Upper lobe of right lung (tissue), 1 donor: ENCODE measurements at regions not wholly inside any gene's neighbourhood (a gene's known extent, or its start where the extent isn't known, plus 50 kb on each side); places are given as distances from the start of the nearest gene placed in this dataset.

ENCODE experiments used
- ATAC-seq: fragments of 200-7000 bp; cut with Tn5 transposase; one replicate; pipeline ENCODE4 v1.9.1; 2020; ENCODE audit warnings: mild to moderate bottlenecking, moderate library complexity
- DNase-seq: peaks from one replicate; pipeline ENCODE4 v3.0.0-alpha.2; 2020
- H3K27ac ChIP-seq: fragments of 200-600 bp; one replicate; pipeline ENCODE4 v1.8.0; 2022
- H3K27me3 ChIP-seq: fragments of 200-600 bp; one replicate; pipeline ENCODE4 v1.8.0; 2022; ENCODE audit warnings: mild to moderate bottlenecking
- H3K36me3 ChIP-seq: fragments of 200-600 bp; one replicate; pipeline ENCODE4 v1.8.0; 2022
- H3K4me1 ChIP-seq: fragments of 200-600 bp; one replicate; pipeline ENCODE4 v1.8.0; 2022
- H3K4me3 ChIP-seq: fragments of 200-600 bp; one replicate; pipeline ENCODE4 v1.8.0; 2022; ENCODE audit warnings: mild to moderate bottlenecking
- H3K9me3 ChIP-seq: fragments of 200-600 bp; one replicate; pipeline ENCODE4 v1.8.0; 2022
- intact Hi-C: fragments of 100-400 bp; cut with DNase I; formaldehyde crosslinking; loops from one replicate; pipeline ENCODE4 v1.11.0; 2022
- TF ChIP-seq, protein P1 (sequence below): fragments of 200-600 bp; IDR thresholded peaks from one replicate; pipeline ENCODE4 v1.8.0; 2022; ENCODE audit warnings: antibody characterized with exemption
- donor health status: DM: no; HTN: yes; CAD: no; lungs with severe emphysema.

DNA sequence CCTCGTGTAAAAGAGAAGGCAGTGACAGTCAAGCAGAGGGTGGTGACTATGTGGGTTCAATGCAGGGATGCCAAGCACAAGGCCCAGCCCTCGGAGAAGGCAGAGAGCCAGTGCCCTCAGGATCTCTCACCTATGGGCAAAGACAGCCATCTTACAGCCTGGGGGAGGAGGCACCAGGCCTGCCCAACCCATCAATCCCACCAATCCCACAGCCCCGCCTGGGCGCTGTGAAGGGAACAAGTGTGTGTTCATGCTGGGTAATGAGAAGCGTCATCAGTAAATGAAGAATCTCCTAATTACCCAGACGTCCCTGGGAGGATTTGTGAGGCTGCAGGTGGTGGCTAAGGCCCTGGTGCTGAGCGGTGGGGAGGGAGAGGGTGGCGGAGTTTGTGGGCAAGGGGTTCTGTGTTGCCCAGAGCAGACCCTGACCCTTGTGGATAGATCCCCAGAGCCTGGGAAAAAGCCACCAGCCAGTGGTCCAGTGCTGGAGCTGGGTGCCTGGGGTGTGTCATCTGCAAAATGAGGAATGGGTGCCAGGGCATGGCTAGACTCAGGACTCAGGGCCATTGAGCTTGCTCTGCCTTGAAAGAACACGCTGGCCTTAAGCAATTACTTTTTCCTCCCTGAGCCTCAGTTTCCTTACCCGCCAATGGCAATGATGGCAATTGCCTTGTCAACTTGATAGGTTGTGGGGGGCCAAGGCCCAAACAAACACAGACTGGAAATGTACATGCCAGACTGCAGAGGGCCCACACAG lies 128.1 kb upstream of the UNC5B start:
- no peaks in the 10 kb centered on the region for H3K27me3 ChIP-seq
- no peak overlapping the region for H3K4me3 ChIP-seq
- H3K36me3 ChIP-seq, result no peaks in the 10 kb centered on the region
- DNase-seq (peak; percentile 47), ATAC-seq (no peak)
- no peaks in the 10 kb centered on the region for H3K4me1 ChIP-seq
- no peak overlapping the region for H3K27ac ChIP-seq
- intact Hi-C loops, result no loop called here
- H3K9me3 ChIP-seq, result no peaks in the 10 kb centered on the region
- TF ChIP-seq, protein P1, sequence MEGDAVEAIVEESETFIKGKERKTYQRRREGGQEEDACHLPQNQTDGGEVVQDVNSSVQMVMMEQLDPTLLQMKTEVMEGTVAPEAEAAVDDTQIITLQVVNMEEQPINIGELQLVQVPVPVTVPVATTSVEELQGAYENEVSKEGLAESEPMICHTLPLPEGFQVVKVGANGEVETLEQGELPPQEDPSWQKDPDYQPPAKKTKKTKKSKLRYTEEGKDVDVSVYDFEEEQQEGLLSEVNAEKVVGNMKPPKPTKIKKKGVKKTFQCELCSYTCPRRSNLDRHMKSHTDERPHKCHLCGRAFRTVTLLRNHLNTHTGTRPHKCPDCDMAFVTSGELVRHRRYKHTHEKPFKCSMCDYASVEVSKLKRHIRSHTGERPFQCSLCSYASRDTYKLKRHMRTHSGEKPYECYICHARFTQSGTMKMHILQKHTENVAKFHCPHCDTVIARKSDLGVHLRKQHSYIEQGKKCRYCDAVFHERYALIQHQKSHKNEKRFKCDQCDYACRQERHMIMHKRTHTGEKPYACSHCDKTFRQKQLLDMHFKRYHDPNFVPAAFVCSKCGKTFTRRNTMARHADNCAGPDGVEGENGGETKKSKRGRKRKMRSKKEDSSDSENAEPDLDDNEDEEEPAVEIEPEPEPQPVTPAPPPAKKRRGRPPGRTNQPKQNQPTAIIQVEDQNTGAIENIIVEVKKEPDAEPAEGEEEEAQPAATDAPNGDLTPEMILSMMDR, result no peak

DNA sequence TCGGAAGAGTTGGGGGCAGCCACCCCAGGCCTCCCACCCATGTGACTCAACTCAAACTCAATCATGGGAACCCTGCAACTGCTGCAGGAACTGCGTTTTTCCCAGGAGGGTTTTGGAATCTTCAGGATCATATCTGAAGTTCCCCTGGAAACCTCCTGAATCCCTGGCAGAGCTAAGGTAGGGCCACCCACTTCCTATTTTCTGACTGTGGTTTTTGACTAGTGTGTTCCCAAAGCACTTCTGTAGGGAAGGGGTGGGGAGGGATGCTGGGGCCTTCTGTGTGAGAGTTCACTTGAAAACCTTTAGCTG lies 127.6 kb upstream of the UNC5B start:
- no peaks in the 10 kb centered on the region for H3K9me3 ChIP-seq
- intact Hi-C loops, result no loop called here
- DNase-seq, result peak; percentile 10
- H3K27ac ChIP-seq, result no peak overlapping the region
- no peaks in the 10 kb centered on the region for H3K4me1 ChIP-seq
- H3K36me3 ChIP-seq, result no peaks in the 10 kb centered on the region
- no peaks in the 10 kb centered on the region for H3K27me3 ChIP-seq
- no peak overlapping the region for H3K4me3 ChIP-seq
- no peak for ATAC-seq
- TF ChIP-seq, protein P1, result no peak

DNA sequence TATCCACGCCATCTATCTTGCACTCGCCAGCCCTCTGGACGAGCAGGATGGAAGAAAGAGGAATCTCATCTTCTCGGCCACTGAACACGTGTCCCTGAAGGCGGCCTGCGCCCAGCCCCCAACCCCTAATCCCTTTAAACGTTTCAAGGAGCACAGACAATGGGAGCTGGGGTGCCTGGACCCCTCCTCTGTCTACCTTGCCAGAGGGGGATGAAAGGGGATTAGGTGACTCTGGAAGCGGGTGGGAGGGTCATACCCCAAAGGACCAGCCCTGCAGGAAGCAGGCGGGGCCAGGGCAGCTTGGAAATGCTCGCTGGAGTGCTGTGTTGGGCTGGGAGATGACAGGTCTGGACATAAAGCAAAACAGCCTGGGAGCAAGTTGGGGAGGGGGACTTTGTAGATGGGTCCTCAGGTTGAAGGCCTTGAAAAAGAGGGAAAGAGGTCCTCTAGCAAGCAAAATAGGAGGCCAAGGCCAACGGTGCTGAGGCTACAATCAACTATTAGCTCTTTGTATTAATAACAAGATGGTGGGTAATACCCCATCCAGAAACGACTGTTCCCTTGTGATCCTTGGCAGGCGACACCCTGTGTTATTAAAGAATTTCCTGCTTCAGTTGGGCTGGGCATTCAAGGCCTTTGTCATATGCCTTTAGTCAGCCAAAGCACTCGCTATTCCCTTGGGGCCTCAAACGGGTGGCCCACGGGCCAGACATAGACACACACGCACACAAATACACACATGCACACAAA lies 126.5 kb upstream of the UNC5B start:
- Histone ChIP-seq H3K27ac (no peak overlapping the region), H3K4me3 (no peak overlapping the region), H3K9me3 (no peaks in the 10 kb centered on the region), H3K4me1 (no peaks in the 10 kb centered on the region), H3K27me3 (no peaks in the 10 kb centered on the region), H3K36me3 (no peaks in the 10 kb centered on the region)
- peak; percentile 33 for DNase-seq
- TF ChIP-seq, protein P1, result no peak
- no peak for ATAC-seq
- intact Hi-C loops, result no loop called here

DNA sequence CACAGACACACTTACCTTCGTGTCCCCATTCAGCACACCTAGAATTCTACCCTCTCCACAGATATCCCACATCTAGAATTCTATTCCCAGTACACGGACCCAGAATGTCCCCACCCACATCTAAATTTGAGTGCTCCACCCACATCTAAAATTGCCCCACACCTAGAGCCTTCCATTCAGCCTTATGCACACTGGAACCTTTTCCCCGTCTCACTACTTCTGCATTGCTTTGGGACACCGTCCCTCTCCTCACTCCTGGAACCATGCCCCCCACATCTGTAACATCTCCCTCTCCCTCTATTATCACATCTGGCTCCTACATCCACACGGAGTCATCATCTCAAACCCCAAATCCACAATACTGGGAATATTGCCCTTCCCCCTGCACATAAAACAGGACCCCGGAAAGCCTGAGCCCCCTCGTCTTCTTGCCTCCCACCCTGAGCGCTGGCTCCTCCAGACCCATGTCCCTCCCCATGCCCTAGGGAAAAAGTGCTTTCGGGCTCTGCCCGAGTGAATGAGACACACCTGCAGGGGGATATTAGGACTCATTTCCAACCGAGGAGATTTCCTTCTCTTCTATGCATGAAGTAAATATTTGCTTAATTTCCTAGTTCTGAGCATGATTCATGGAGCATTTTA lies 125.8 kb upstream of the UNC5B start:
- no peak for ATAC-seq
- TF ChIP-seq, protein P1, result no peak
- Histone ChIP-seq H3K36me3 (no peaks in the 10 kb centered on the region), H3K4me1 (no peaks in the 10 kb centered on the region), H3K9me3 (no peaks in the 10 kb centered on the region), H3K4me3 (no peak overlapping the region), H3K27ac (no peak overlapping the region), H3K27me3 (no peaks in the 10 kb centered on the region)
- intact Hi-C loops, result no loop called here
- peak; percentile 51 for DNase-seq

DNA sequence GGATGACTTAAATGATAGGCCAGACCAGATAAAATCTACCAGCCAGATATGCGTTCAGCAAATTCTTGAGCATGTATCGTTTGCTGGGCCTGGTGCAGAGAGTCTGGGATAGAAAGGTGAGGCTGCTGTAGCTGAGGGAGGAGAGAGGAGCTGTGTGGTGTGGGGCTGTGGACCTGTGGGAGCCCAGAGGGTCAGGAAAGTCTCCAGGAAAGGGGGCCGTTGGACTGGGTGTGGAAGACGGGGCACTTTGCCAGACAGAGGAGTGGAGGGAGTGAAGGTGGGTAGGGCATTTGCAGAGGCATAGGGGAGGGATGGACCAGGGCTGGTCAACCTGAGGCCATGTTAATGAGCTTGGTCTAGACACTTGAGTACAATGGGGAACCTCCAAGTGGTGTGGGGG lies 124.7 kb upstream of the UNC5B start:
- H3K4me1 ChIP-seq, result no peaks in the 10 kb centered on the region
- H3K4me3 ChIP-seq, result no peak overlapping the region
- no peaks in the 10 kb centered on the region for H3K9me3 ChIP-seq
- intact Hi-C loops, result no loop called here
- no peak overlapping the region for H3K27ac ChIP-seq
- no peaks in the 10 kb centered on the region for H3K27me3 ChIP-seq
- no peak for ATAC-seq
- TF ChIP-seq, protein P1, result no peak
- H3K36me3 ChIP-seq, result no peaks in the 10 kb centered on the region
- peak; percentile 38 for DNase-seq
